ENCODE measurements at regions not wholly inside any gene's neighbourhood (a gene's known extent, or its start where the extent isn't known, plus 50 kb on each side); places are given as distances from the start of the nearest gene placed in this dataset.

DNA sequence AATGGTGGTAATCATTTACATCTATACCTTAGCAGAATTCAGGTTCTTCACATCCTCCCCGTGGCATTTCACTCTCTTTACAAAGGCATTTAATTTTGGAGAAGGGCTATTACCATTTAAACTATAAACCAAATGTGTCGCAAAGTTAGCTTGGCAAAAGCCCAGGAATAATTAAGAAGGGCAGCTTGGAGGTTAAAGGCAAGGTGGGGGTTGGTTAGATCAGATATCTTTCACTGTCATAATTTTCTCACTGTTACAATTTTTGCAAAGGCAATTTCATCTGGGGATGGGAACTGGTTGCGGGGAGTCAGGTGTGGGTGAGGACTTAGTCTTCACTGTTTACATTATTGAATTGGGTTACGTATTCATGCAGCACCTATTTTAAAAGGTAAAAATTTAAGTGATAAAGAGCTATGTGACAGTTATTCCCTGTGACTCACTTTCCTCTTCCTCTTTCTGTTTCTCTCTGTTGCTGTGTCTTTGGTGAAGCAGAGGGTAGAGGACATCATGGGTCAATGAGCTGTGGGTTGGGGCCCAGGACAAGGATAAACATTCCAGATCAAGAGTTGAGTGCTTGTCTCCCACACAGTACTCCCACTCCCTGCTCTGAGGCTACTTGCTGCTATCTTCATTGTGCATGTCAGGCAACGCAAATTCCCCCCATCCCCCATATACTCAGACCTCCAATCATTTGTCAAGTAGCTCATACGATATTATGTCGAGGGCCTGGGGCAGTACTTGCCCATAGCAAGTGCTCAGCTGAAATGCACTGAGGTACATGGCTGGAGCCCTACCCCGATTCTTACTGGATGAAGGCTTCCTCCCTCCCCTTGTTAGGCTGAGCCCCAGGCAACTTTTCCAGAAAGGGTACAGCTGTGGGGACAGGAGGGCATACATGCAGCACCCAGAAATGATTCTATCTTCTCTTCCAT is 223.1 kb upstream of the MYLIP start:
- H3K27ac ChIP-seq (ENCODE audit: low read depth), result peak overlapping the region; percentile 36; the same call in 1 of the 2 replicates
- H3K27me3 ChIP-seq (ENCODE audit: insufficient read depth), result no peaks in the 10 kb centered on the region
- H3K4me3 Mint-ChIP-seq, result no peak overlapping the region
- TF ChIP-seq EZH2phosphoT487 (IDR thresholded peaks at IDR 0.05; ENCODE audit: unreplicated experiment), result no peak
- no peak for TF ChIP-seq NANOG (IDR thresholded peaks at IDR 0.05; ENCODE audit: borderline replicate concordance)
- no peak for TF ChIP-seq ETS1 (IDR thresholded peaks at IDR 0.05)
- no peak for TF ChIP-seq STAT1 (IDR thresholded peaks at IDR 0.05; ENCODE audit: unreplicated experiment)
- TF ChIP-seq POLR2AphosphoS5 (IDR thresholded peaks at IDR 0.05; ENCODE audit: low read depth), result no peak
- TF ChIP-seq, protein P1, sequence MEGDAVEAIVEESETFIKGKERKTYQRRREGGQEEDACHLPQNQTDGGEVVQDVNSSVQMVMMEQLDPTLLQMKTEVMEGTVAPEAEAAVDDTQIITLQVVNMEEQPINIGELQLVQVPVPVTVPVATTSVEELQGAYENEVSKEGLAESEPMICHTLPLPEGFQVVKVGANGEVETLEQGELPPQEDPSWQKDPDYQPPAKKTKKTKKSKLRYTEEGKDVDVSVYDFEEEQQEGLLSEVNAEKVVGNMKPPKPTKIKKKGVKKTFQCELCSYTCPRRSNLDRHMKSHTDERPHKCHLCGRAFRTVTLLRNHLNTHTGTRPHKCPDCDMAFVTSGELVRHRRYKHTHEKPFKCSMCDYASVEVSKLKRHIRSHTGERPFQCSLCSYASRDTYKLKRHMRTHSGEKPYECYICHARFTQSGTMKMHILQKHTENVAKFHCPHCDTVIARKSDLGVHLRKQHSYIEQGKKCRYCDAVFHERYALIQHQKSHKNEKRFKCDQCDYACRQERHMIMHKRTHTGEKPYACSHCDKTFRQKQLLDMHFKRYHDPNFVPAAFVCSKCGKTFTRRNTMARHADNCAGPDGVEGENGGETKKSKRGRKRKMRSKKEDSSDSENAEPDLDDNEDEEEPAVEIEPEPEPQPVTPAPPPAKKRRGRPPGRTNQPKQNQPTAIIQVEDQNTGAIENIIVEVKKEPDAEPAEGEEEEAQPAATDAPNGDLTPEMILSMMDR (conservative IDR thresholded peaks at IDR 0.05; ENCODE audit: low read depth in 2 of 2), result no peak
- no peak for TF ChIP-seq REST (IDR thresholded peaks at IDR 0.05; ENCODE audit: unreplicated experiment)
- no peak for TF ChIP-seq CREB1 (CRISPR knock-in tag; IDR thresholded peaks at IDR 0.05; ENCODE audit: low read depth)
- TF ChIP-seq EZH2 (IDR thresholded peaks at IDR 0.05; ENCODE audit: low read depth, unreplicated experiment), result no peak
- no peak for TF ChIP-seq ZNF114 (CRISPR knock-in tag; IDR thresholded peaks at IDR 0.05)
- no peak for TF ChIP-seq JUNB (IDR thresholded peaks at IDR 0.05; ENCODE audit: unreplicated experiment)
- TF ChIP-seq ZNF331 (CRISPR knock-in tag; IDR thresholded peaks at IDR 0.05; ENCODE audit: low read depth), result no peak
- TF ChIP-seq, protein P2, sequence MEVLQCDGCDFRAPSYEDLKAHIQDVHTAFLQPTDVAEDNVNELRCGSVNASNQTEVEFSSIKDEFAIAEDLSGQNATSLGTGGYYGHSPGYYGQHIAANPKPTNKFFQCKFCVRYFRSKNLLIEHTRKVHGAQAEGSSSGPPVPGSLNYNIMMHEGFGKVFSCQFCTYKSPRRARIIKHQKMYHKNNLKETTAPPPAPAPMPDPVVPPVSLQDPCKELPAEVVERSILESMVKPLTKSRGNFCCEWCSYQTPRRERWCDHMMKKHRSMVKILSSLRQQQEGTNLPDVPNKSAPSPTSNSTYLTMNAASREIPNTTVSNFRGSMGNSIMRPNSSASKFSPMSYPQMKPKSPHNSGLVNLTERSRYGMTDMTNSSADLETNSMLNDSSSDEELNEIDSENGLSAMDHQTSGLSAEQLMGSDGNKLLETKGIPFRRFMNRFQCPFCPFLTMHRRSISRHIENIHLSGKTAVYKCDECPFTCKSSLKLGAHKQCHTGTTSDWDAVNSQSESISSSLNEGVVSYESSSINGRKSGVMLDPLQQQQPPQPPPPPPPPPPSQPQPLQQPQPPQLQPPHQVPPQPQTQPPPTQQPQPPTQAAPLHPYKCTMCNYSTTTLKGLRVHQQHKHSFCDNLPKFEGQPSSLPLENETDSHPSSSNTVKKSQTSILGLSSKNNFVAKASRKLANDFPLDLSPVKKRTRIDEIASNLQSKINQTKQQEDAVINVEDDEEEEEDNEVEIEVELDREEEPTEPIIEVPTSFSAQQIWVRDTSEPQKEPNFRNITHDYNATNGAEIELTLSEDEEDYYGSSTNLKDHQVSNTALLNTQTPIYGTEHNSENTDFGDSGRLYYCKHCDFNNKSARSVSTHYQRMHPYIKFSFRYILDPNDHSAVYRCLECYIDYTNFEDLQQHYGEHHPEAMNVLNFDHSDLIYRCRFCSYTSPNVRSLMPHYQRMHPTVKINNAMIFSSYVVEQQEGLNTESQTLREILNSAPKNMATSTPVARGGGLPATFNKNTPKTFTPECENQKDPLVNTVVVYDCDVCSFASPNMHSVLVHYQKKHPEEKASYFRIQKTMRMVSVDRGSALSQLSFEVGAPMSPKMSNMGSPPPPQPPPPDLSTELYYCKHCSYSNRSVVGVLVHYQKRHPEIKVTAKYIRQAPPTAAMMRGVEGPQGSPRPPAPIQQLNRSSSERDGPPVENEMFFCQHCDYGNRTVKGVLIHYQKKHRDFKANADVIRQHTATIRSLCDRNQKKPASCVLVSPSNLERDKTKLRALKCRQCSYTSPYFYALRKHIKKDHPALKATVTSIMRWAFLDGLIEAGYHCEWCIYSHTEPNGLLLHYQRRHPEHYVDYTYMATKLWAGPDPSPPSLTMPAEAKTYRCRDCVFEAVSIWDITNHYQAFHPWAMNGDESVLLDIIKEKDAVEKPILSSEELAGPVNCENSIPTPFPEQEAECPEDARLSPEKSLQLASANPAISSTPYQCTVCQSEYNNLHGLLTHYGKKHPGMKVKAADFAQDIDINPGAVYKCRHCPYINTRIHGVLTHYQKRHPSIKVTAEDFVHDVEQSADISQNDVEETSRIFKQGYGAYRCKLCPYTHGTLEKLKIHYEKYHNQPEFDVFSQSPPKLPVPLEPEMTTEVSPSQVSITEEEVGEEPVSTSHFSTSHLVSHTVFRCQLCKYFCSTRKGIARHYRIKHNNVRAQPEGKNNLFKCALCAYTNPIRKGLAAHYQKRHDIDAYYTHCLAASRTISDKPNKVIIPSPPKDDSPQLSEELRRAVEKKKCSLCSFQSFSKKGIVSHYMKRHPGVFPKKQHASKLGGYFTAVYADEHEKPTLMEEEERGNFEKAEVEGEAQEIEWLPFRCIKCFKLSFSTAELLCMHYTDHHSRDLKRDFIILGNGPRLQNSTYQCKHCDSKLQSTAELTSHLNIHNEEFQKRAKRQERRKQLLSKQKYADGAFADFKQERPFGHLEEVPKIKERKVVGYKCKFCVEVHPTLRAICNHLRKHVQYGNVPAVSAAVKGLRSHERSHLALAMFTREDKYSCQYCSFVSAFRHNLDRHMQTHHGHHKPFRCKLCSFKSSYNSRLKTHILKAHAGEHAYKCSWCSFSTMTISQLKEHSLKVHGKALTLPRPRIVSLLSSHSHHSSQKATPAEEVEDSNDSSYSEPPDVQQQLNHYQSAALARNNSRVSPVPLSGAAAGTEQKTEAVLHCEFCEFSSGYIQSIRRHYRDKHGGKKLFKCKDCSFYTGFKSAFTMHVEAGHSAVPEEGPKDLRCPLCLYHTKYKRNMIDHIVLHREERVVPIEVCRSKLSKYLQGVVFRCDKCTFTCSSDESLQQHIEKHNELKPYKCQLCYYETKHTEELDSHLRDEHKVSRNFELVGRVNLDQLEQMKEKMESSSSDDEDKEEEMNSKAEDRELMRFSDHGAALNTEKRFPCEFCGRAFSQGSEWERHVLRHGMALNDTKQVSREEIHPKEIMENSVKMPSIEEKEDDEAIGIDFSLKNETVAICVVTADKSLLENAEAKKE (CRISPR knock-in tag; IDR thresholded peaks at IDR 0.05), result no peak
- H3K9me3 Mint-ChIP-seq, result peaks cover 8% of the 10 kb centered on the region; the same call in 2 of the 3 replicates
- peaks cover 6% of the 10 kb centered on the region; the same call in 2 of the 3 replicates for H3K36me3 Mint-ChIP-seq (ENCODE audit: low read depth)
- H3K27ac Mint-ChIP-seq, result peak overlapping the region; percentile 46; the same call in 1 of the 2 replicates
- peaks cover 4% of the 10 kb centered on the region for H3K27me3 Mint-ChIP-seq (ENCODE audit: insufficient read depth, low read depth, poor library complexity)
- H2AFZ ChIP-seq, result peak overlapping the region; percentile 43; the same call in 1 of the 2 replicates
- no peaks in the 10 kb centered on the region for H3K79me2 ChIP-seq (replicated peaks; ENCODE audit: insufficient read depth)
- no peaks in the 10 kb centered on the region for H3F3A ChIP-seq (replicated peaks; ENCODE audit: low read depth)
- peaks cover 70% of the 10 kb centered on the region for H3K4me1 ChIP-seq (ENCODE audit: insufficient read depth)
- ATAC-seq (peak; percentile 16), DNase-seq (ENCODE audit: low spot score) (no peak)
- peaks cover 68% of the 10 kb centered on the region for H3K4me1 Mint-ChIP-seq
- H3K9me2 ChIP-seq (ENCODE audit: insufficient read depth), result peaks cover 24% of the 10 kb centered on the region; the same call in 1 of the 2 replicates
- peak overlapping the region; percentile 54 for H3K4me2 ChIP-seq
- H4K20me1 ChIP-seq (replicated peaks; ENCODE audit: insufficient read depth), result no peaks in the 10 kb centered on the region
- H3K4me3 ChIP-seq, result no peak overlapping the region
- peaks cover under 1% of the 10 kb centered on the region; the same call in 1 of the 2 replicates for H3K36me3 ChIP-seq (ENCODE audit: insufficient read depth)
